Muscle layer of duodenum (tissue), 2 donors: ENCODE measurements at regions not wholly inside any gene's neighbourhood (a gene's known extent, or its start where the extent isn't known, plus 50 kb on each side); places are given as distances from the start of the nearest gene placed in this dataset.

ENCODE experiments used
- H3K27ac ChIP-seq: one replicate; pipeline ENCODE4 v1.7.0; 2013; ENCODE audit warnings: mild to moderate bottlenecking, low read length
- H3K27me3 ChIP-seq: one replicate; pipeline ENCODE4 v1.7.0; 2013; ENCODE audit warnings: low read depth, mild to moderate bottlenecking, control low read depth, low read length
- H3K36me3 ChIP-seq, 2 donors: one replicate each; pipeline ENCODE4 v1.7.0; 2013; ENCODE audit warnings: low read length in 2 of 2, control low read depth in 1 of 2, mild to moderate bottlenecking in 1 of 2; ENCODE audit not compliant: insufficient read depth in 2 of 2, control insufficient read depth in 1 of 2
- H3K4me1 ChIP-seq, 2 donors: one replicate each; pipeline ENCODE4 v1.7.0; 2013; ENCODE audit warnings: low read length in 2 of 2, mild to moderate bottlenecking in 2 of 2, control low read depth in 1 of 2, moderate library complexity in 1 of 2; ENCODE audit not compliant: insufficient read depth in 2 of 2, control insufficient read depth in 1 of 2
- H3K4me3 ChIP-seq, 2 donors: one replicate each; pipeline ENCODE4 v1.7.0; 2013; ENCODE audit warnings: low read length in 2 of 2, low read depth in 1 of 2, mild to moderate bottlenecking in 1 of 2
- H3K9me3 ChIP-seq, 2 donors: one replicate each; pipeline ENCODE4 v1.7.0; 2013; ENCODE audit warnings: low read length in 2 of 2, control low read depth in 1 of 2, mild to moderate bottlenecking in 1 of 2; ENCODE audit not compliant: control insufficient read depth in 1 of 2
- donor health status: healthy.

DNA sequence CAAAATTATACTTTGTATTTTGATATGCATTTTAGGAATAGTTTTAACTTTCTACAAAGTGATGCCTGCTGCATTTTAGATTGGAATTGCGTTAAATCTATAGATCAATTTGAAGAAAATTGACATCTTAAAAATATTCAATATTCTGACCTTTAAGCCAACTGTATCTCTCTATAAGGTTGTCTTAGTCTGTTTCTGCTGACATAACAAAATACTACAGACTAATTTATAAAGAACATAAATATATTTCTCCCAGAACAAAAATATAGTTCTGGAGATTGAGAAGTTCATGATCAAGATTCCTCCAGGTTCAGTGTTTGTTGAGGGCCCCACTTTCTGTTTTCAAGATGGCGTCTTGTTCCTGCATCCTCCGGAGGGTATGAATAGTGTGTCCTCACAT lies 73.6 kb upstream of the NEGR1 start:
- Histone ChIP-seq H3K4me3 (no peak overlapping the region), H3K36me3 (no peaks in the 10 kb centered on the region), H3K27me3 (no peaks in the 10 kb centered on the region), H3K4me1 (no peaks in the 10 kb centered on the region), H3K9me3 (no peaks in the 10 kb centered on the region), H3K27ac (no peak overlapping the region)

DNA sequence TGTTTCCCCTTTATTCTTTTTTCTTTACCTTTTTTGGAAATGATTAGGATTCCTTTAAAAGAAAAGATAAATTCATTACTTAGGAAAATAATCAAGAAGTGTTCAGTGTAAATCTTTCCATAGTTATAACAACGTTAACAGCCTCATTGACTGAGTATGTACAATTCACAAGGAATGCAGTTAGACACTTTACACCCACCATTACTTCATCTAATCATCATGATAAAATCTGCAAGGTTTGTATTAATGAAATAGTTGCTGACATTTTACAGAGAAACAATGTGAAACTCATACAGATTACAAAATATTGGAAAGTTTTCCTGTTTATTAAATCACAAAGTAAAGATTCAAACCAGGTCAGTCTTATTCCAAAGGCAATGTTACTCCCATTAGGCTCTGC lies 59.3 kb upstream of the NEGR1 start:
- no peaks in the 10 kb centered on the region for H3K36me3 ChIP-seq
- no peaks in the 10 kb centered on the region for H3K9me3 ChIP-seq
- no peak overlapping the region for H3K4me3 ChIP-seq
- no peaks in the 10 kb centered on the region for H3K4me1 ChIP-seq
- no peak overlapping the region for H3K27ac ChIP-seq
- no peaks in the 10 kb centered on the region for H3K27me3 ChIP-seq

DNA sequence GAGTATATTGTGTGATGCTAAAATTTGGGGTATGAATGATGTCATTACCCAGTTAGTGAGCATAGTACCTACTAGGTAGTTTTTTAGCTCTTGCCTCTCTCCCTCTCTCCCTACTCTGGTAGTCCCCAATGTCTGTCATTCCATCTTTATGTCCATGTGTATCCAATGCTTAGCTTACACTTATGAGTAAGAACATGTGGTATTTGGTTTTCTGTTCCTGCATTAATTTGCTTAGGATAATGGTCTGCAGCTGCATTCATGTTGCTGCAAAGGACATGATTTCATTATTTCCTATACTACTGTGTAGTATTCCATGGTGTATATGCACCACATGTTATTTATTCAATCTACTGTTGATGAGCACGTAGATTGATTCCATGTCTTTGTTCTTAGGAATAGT lies 54.4 kb upstream of the NEGR1 start:
- Histone ChIP-seq H3K4me3 (no peak overlapping the region), H3K4me1 (no peaks in the 10 kb centered on the region), H3K9me3 (no peaks in the 10 kb centered on the region), H3K27me3 (no peaks in the 10 kb centered on the region), H3K36me3 (no peaks in the 10 kb centered on the region), H3K27ac (no peak overlapping the region)
